ENCODE measurements at regions not wholly inside any gene's neighbourhood (a gene's known extent, or its start where the extent isn't known, plus 50 kb on each side); places are given as distances from the start of the nearest gene placed in this dataset.

DNA sequence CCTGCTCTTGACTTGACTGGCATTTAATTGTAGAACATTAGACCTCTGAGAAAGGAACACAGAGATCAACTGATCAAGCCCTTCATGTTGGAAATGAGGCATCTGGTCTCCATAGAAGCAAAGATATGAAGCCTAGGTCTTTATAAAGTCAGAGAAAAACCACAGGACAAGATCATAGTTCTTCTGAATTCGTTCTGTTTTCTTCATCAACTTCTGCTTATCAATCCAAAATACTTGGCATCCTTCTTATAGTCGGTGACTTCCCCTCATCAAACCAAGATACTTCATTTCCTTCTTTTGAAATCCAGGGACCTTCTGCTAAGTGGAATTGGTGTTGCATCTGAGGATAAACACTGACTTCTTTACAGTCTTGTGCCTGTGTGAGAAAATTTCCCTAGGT lies 77.1 kb upstream of the PRKCQ start:
- TF ChIP-seq POLR2A (IDR thresholded peaks at IDR 0.05) = no peak
- TF ChIP-seq, protein P1, sequence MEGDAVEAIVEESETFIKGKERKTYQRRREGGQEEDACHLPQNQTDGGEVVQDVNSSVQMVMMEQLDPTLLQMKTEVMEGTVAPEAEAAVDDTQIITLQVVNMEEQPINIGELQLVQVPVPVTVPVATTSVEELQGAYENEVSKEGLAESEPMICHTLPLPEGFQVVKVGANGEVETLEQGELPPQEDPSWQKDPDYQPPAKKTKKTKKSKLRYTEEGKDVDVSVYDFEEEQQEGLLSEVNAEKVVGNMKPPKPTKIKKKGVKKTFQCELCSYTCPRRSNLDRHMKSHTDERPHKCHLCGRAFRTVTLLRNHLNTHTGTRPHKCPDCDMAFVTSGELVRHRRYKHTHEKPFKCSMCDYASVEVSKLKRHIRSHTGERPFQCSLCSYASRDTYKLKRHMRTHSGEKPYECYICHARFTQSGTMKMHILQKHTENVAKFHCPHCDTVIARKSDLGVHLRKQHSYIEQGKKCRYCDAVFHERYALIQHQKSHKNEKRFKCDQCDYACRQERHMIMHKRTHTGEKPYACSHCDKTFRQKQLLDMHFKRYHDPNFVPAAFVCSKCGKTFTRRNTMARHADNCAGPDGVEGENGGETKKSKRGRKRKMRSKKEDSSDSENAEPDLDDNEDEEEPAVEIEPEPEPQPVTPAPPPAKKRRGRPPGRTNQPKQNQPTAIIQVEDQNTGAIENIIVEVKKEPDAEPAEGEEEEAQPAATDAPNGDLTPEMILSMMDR (IDR thresholded peaks at IDR 0.05 in 8 of 11, conservative IDR thresholded peaks at IDR 0.05 in 3 of 11) = no peak
- TF ChIP-seq POLR2AphosphoS5 (IDR thresholded peaks at IDR 0.05) = no peak
